ENCODE measurements at regions not wholly inside any gene's neighbourhood (a gene's known extent, or its start where the extent isn't known, plus 50 kb on each side); places are given as distances from the start of the nearest gene placed in this dataset.
A peak's percentile ranks its signal among the peaks of the same experiment; 100 is the strongest.

- no peak for TF ChIP-seq POLR2A (IDR thresholded peaks at IDR 0.05)
- no peak for TF ChIP-seq CTCF (IDR thresholded peaks at IDR 0.05)
- Histone ChIP-seq H3K4me3 (no peak overlapping the region), H3K36me3 (replicated peaks in 1 of 2) (no peaks in the 10 kb centered on the region), H3K27me3 (no peaks in the 10 kb centered on the region), H3K9me3 (replicated peaks in 1 of 3) (no peaks in the 10 kb centered on the region), H3K27ac (no peak overlapping the region), H3K4me1 (replicated peaks in 1 of 2) (peaks cover 0 to 5% of the 10 kb centered on the region in 2 donors)
- intact Hi-C loops (cut with DNase I): no loop called here
- DNase-seq: no peak
- 52 to 59% (median 56%) methylated on average over 6 of the region's 6 CpGs for WGBS, 4 donors
These were observed 119.6 kb upstream of the TAF11L2 start for GRCh38 chr5:17378346-17378997.

DNA sequence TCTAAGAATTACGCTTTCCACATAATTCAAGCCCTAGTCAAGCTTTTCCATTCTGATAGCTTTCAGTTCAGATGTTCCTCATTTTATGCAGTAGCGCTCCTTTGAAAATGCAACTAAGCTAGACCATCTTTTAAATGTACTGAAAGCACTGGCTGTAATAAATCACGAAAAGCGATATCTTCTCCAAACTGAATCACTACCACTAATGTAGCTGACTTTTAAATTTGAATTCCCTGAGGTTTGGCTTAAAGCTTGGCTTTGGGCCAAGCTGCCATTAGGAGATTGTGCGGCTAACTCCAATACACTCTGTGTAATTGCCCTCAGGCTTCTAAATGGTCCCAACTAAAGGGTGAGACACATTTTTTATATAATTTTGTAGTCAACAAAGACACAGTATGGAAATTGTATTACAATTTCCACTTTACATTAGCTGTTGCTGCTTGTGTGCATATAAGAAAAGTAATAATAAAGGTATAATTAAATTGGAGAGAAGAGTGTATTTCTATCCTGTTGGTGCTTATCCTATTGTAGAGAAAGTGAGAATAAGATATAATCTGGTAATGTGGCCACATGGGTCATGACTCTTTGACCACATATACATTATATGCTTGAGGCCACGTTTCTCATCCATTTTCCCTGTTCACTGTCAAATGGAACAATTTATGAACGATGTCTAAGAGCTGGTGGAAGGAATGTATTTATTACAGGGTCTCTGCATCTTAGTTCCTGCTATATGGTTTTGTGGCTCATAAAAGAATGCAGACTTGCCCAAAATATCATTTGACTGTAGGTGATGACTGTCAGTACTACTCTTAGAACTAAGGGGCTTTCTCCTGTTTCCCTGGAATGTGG lies 118.7 kb upstream of the TAF11L2 start:
- H3K27ac ChIP-seq: no peak overlapping the region
- H3K36me3 ChIP-seq (replicated peaks in 1 of 2): no peaks in the 10 kb centered on the region
- H3K4me1 ChIP-seq (replicated peaks in 1 of 2): peaks cover 0 to 5% of the 10 kb centered on the region in 2 donors
- H3K4me3 ChIP-seq: no peak overlapping the region
- H3K27me3 ChIP-seq: no peaks in the 10 kb centered on the region
- no peaks in the 10 kb centered on the region for H3K9me3 ChIP-seq (replicated peaks in 1 of 3)
- WGBS, 4 donors: 47 to 56% (median 52%) methylated on average over 7 of the region's 7 CpGs
- no peak for DNase-seq
- TF ChIP-seq POLR2A (IDR thresholded peaks at IDR 0.05): no peak
- TF ChIP-seq CTCF (IDR thresholded peaks at IDR 0.05): no peak
- intact Hi-C loops (cut with DNase I): no loop called here

- peak; percentile 26 to 71 (median 46) for DNase-seq
- Histone ChIP-seq H3K4me3 (no peak overlapping the region), H3K4me1 (replicated peaks in 1 of 2) (peaks cover 0 to 5% of the 10 kb centered on the region in 2 donors), H3K27ac (peak overlapping the region in 1 of 5 donors; percentile 61), H3K27me3 (no peaks in the 10 kb centered on the region), H3K9me3 (replicated peaks in 1 of 3) (no peaks in the 10 kb centered on the region), H3K36me3 (replicated peaks in 1 of 2) (no peaks in the 10 kb centered on the region)
- intact Hi-C loops (cut with DNase I): no loop called here
- TF ChIP-seq CTCF (IDR thresholded peaks at IDR 0.05) (no peak), POLR2A (IDR thresholded peaks at IDR 0.05) (no peak)
- 80 to 94% (median 83%) methylated on average over 2 of the region's 2 CpGs for WGBS, 4 donors
These were observed 116.1 kb upstream of the TAF11L2 start for GRCh38 chr5:17381932-17382331.

DNA sequence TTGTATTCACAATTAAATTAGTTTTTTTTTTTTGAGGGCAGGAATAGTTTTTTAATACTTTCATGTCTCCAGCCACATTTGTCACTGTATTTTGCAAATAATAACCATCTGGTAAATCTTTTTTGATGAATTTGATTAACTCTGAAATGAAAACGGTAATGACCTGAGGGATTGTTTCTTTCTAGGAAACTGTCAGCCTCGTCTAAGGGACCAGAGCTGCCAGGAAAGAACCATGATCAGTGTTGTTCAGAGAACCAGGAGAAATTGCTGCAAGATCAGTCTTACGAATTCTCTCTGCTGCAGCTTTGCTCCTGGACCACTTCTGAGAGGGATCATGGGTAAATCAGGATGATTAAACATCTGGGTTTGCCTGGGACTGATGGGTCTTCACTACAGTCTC lies 114.5 kb upstream of the TAF11L2 start:
- intact Hi-C loops (cut with DNase I): no loop called here
- TF ChIP-seq POLR2A (IDR thresholded peaks at IDR 0.05) (no peak), CTCF (IDR thresholded peaks at IDR 0.05) (no peak)
- WGBS, 4 donors: 43 to 47% (median 44%) methylated on average over 3 of the region's 3 CpGs
- H3K27me3 ChIP-seq: no peaks in the 10 kb centered on the region
- no peak overlapping the region for H3K27ac ChIP-seq
- no peak overlapping the region for H3K4me3 ChIP-seq
- H3K4me1 ChIP-seq (replicated peaks in 1 of 2): peaks cover 0 to 5% of the 10 kb centered on the region in 2 donors
- no peak for DNase-seq
- no peaks in the 10 kb centered on the region for H3K36me3 ChIP-seq (replicated peaks in 1 of 2)
- no peaks in the 10 kb centered on the region for H3K9me3 ChIP-seq (replicated peaks in 1 of 3)
